ENCODE measurements at regions not wholly inside any gene's neighbourhood (a gene's known extent, or its start where the extent isn't known, plus 50 kb on each side); places are given as distances from the start of the nearest gene placed in this dataset.

GRCh38 chr1:218779341-218780100 lies 394.2 kb upstream of the LYPLAL1 start:
- DNase-seq = no peak

DNA sequence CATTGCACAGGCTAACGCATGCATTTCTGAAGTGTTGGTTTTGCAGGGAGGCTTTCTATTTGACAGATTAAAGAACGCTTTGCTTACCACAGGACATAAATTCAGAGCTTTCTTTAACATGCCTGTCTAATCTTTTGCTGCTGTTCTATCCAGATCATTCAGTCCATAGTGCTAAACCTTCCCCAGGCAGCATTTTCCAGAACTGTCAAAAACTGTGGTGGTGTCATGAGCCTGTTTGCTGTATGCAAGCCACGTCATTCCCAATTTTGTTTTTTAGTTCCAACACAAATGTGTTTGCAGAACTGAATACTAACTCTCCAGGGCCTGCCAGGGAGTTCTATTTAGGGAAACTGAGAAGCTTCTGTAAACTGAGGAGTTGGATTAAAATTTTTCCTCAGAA lies 390.5 kb upstream of the LYPLAL1 start:
- DNase-seq = no peak

GRCh38 chr1:218783916-218784315 lies 389.8 kb upstream of the LYPLAL1 start:
- DNase-seq = no peak

GRCh38 chr1:218785928-218786327 lies 387.8 kb upstream of the LYPLAL1 start:
- no peak for DNase-seq

- no peak for DNase-seq
These were observed 385.9 kb upstream of the LYPLAL1 start for GRCh38 chr1:218787826-218788225.

DNA sequence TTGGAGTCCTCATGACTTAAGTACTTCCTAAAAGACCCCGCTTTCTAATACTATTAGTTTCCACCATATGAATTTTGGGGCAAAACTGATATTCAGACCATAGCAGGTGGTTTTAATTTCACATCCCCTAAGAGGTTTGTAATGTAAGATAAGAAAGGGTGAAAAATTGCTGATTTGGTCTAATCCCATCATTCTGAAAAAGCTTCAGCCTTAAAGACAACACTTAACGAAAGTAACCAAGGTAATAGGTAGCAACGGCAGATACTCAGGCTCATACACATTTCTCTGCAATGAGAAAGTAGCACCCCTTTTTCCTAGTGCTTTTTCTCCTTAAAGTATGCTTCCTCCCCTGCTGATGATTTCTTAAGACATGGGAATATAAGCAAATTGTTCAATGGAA lies 376.9 kb upstream of the LYPLAL1 start:
- DNase-seq = no peak

DNA sequence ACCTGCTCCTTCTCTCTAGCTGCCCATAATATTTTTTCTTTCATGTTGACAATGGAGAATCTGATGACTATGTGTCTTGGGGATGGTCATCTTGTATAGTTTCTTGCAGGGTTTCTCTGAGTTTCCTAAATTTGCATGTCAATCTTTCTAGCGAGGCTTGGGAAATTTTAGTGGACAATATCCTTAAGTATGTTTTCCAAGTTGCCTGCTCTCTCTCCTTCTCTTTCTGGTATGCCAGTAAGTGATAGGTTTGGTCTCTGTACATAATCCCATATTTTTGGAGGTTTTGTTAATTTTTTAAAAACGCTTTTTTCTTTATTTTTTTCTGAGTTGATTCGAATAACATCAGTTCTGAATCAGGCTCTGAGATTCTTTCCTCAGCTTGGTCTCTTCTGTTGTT lies 370.9 kb upstream of the LYPLAL1 start:
- DNase-seq = no peak

GRCh38 chr1:218803351-218803997 lies 370.2 kb upstream of the LYPLAL1 start:
- no peak for DNase-seq

DNA sequence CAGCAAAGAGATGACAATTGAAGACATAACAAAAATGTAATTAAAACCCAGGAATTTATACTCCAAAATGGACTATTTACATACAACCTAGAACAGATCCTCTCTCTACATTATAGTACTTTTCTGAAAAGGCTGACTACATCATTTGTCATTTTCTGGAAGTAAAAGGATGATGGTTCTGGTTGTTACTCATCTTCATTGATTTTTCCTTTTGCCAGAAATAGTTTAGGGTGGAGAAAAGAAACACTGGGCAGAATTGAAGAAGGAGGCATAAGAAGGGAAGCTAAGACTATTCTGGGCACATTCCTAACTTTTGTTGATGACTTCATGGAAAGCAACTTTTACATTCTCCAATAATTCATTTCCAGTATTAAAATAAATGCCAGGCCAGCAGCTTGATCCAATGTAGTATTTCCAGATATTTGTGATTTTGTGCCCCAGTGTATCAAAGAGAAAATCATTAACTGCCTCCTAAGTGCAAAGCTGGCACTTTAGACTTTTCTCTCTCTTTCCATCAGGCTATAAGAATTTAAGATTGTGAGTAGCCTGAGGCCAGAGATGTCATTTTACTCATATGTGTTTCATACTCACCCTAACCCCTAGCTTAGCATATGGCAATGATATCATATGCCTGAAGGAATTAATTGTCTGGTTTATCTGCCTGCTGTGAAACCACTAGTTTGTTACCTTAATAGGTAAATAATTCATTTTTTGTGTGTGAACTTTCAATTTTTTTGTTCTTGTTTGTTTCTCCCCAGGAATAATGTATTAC lies 369.5 kb upstream of the LYPLAL1 start:
- no peak for DNase-seq

GRCh38 chr1:218809061-218809460 lies 364.6 kb upstream of the LYPLAL1 start:
- no peak for DNase-seq

DNA sequence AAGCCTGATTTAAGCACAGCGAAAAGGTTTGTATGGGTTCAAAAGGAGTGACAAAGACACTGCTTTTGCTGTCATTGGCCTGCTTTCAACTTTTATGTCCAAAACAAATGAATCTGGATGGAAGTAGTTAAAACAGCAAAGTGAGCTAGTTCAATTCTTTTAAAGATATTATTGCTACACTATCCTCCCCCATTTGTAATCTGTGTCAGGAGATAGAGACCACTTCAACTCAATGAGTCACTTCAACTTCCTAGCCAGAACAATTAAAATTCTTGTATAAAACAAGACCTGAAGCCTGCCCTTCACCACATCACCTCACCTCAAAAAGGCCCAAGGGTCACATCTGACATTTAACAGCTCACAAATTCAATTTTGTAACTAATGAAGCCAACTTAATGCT lies 364.1 kb upstream of the LYPLAL1 start:
- DNase-seq = no peak

- no peak for DNase-seq
These were observed 363.4 kb upstream of the LYPLAL1 start for GRCh38 chr1:218810306-218810705.

DNA sequence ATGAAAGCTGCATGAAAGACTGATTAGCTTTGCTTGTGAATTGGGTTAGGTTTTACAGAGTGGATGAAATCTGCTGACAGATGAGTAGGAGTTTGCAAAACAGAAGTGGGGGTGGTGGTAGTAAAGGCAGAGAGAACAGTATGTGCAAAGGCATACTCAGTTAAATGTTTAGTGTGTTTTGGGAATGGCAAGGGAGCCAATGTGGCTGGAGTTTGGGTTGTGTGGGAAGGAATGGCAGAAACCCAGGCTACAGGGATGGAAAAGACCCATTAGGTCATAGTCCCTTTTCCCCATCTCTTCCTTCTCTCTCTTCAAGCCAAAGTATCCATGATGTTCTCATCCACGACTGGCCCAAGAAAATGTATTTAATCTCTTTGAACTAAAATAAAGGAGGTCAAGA lies 362.2 kb upstream of the LYPLAL1 start:
- no peak for DNase-seq

DNA sequence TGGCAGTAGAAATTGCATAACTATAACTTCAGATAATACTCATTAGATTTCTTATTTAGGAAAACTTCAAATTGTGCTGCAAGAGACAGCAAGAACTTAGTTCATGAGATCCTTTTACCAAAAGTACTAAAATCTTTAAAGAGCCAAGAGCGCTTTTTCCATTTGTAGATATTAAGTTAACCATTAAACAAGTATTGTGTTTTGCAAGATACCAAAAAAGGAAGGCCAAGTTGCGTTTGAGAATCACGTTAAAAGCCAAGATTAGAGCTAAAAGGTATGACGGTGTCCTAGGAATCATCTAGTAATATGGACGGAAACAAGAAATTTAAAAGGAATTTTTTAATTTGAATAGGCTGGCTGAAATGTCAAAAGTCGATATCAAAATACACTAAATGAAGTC lies 361.3 kb upstream of the LYPLAL1 start:
- DNase-seq = no peak

DNA sequence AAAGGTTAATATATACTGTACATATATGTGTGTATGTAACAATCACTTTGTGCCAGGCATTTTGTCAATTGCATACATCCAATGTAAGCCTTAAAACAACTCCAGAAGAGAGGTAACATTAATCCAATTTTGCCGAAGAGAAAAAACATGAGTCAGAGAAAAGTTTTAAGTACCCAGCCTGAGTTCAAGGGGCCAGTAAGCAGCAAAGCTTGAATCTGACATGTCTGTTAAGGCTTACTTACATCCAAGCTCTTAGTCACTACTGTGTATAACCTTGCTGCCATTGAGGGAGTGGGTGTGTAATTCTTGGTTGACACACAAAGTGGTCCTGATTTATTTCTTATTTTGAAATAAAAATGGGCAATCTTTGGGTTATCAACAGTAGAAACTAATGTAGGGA lies 360.4 kb upstream of the LYPLAL1 start:
- no peak for DNase-seq

DNA sequence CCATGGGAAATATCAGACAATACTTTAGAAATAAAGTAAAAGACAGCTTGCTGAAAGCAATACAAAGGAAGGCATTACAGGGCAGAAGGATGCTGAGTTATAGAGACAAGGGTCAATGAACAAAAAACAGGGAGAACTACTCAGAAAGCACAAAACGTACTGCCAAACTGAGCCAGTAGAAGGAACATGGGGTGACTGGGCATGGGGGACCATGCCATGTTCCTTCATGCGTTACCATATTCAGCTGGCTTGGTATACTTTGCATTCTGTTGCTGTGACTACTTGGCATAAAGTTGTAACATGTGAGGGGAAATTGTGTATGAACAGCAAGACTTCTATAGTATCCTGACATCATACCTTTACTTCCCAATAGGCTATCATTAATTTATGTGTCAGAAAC lies 358.6 kb upstream of the LYPLAL1 start:
- DNase-seq = no peak

GRCh38 chr1:218817071-218817470 lies 356.6 kb upstream of the LYPLAL1 start:
- no peak for DNase-seq

DNA sequence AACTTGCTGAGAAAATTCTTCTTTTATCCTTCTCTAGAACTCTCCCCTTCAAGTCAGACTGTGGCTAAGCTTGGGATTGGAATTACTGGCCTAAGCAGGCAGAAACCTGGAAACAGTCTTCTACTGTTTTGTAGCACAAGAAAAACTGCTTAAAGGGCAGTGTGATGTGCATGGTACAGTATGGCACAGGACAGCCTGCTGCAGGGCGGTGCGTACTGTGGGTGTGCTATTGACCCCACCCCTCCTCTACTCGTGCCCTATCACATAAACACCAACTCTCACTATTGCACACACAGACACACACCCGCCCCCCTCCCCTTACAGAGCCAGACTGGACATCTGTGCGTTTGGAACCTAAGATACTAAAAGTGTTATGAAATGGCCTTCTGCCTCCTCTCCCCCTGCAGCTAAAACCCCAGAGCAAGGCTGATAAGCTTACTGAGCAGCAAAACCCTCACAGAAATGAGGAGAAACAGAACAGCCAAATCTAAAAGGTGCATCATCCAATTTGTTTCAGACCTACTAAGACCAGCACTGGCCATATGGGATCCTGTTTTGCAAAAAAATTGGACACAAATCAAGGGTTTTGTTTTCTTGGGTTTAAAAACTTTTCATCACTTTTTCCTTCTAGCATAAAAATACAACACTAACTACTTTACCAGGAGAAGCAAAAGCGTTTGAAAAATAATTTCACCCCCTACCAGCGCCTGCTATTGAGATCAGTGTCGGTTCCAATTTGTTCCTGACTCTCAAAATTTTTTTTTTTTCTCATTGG lies 355.8 kb upstream of the LYPLAL1 start:
- DNase-seq = no peak

- no peak for DNase-seq
These were observed 350.3 kb upstream of the LYPLAL1 start for GRCh38 chr1:218823291-218823900.

DNA sequence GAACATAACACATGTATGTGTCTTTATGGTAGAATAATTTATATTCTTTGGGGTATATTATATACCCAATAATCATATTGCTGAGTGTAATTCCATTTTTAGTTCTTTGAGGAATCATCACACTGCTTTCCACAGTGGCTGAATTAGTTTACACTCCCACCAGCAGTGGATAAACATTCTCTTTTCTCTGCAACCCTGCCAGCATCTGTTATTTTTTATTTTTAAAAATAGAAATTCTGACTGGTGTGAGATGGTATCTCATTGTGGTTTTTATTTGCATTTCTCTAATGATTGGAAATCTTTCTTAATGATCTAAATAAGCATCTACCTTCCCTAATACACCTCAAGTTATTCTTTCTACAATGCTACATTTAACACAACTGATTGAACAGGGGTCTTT lies 346.2 kb upstream of the LYPLAL1 start:
- no peak for DNase-seq

GRCh38 chr1:218828125-218828650 lies 345.5 kb upstream of the LYPLAL1 start:
- DNase-seq = no peak

DNA sequence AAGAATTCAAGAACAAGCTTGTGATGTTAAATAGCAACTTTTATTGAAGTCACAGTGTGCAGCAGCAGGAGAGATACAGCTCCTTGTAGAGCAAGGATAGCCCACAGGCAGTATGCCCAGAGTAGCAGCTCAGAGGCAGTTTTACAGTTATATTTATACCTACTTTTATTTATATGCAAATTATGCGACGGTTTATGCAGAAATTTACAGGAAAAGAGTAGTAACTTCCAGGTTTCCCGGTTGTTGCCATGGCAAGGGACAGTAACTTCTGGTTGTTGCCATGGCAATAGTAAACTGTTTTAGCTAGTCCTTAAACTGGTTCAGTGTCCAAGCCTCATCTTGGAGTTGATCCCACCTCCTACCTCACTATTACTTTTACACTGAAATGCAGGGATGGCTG lies 344.6 kb upstream of the LYPLAL1 start:
- no peak for DNase-seq

DNA sequence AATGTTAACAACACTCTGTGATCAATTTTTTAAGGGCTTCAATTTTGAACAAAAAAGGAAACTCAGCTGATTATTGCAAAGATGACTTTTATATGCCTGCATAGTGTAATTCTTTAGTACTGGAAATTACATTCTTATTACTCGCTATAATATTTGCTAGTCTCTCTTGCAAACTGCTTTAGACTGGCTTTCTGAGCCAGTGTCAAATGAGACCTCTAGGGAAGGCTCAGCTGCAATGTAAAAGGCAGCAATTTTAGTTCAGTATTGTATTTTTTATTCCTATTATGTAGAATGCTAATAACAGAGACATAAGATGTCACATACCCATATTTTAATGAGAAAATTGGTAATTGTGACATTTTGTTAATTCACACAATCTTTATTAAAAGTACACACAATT lies 338.1 kb upstream of the LYPLAL1 start:
- no peak for DNase-seq
